ENCODE measurements at regions not wholly inside any gene's neighbourhood (a gene's known extent, or its start where the extent isn't known, plus 50 kb on each side); places are given as distances from the start of the nearest gene placed in this dataset.

DNA sequence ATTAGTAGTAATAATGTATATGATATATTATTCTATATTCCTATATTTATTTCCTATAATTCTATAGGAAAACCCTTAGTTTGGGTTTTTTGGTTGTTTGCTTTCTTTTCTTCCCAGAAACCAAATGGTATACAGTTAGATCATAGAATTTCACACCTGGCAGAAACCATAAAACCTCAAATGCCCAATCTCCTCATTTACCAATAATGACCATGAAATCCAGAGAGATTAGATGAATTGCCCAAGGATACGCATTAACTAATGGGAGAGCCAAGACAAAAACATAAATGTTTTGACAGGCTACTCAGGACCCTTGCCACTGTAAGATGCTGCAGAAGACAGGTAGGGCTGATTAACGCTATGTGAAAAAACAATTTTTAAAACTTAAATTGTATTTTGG lies 158.7 kb upstream of the FST start:
- H3K9me3 Mint-ChIP-seq, result peaks cover 0 to 4% (median 1%) of the 10 kb centered on the region in 7 donors
- Histone ChIP-seq H3K27me3 (ENCODE audit: control insufficient read depth, insufficient read depth, low read length) (no peaks in the 10 kb centered on the region), H3K27ac (ENCODE audit: insufficient read depth, low read length, poor library complexity, severe bottlenecking) (no peak overlapping the region), H3K9me3 (ENCODE audit: control insufficient read depth in 2 of 2, low read length in 2 of 2) (no peaks in the 10 kb centered on the region), H3K4me1 (ENCODE audit: control insufficient read depth, insufficient read depth, low read length, poor library complexity, severe bottlenecking) (no peaks in the 10 kb centered on the region), H3K36me3 (ENCODE audit: control insufficient read depth, insufficient read depth, low read length) (no peaks in the 10 kb centered on the region), H3K4me3 (ENCODE audit: low read depth, low read length) (no peak overlapping the region)
- no peaks in the 10 kb centered on the region for H3K4me1 Mint-ChIP-seq
- H3K36me3 Mint-ChIP-seq, result no peaks in the 10 kb centered on the region
- no peak for ATAC-seq (ENCODE audit: low read depth in 2 of 2)
- no peak overlapping the region for H3K27ac Mint-ChIP-seq
- no peak overlapping the region for H3K4me3 Mint-ChIP-seq
- DNase-seq, result no peak
- H3K27me3 Mint-ChIP-seq, result no peaks in the 10 kb centered on the region

DNA sequence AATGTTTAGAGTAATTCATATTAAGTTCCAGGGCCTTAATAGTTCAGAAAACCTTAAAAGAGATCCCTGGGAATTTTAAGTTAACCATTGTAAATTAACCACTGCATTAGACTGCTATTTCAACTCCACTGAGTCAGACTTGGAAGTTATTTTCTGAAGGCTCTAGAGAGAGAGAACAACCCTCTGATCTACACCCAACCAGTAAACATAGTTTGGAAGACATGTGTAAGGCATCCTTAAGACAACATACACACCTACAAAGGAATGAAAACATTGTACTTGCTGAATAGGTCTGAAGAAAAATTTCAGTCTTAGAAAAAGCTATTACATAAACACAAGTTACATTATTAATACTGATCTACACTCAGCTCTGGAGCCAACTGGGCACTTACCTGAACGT lies 158.2 kb upstream of the FST start:
- Mint-ChIP-seq H3K4me3 (no peak overlapping the region), H3K27ac (no peak overlapping the region), H3K9me3 (peaks cover 0 to 2% (median 0%) of the 10 kb centered on the region in 7 donors), H3K4me1 (no peaks in the 10 kb centered on the region), H3K36me3 (no peaks in the 10 kb centered on the region), H3K27me3 (no peaks in the 10 kb centered on the region)
- no peaks in the 10 kb centered on the region for H3K9me3 ChIP-seq (ENCODE audit: control insufficient read depth in 2 of 2, low read length in 2 of 2)
- no peak for ATAC-seq (ENCODE audit: low read depth in 2 of 2)
- H3K4me3 ChIP-seq (ENCODE audit: low read depth, low read length), result no peak overlapping the region
- no peak overlapping the region for H3K27ac ChIP-seq (ENCODE audit: insufficient read depth, low read length, poor library complexity, severe bottlenecking)
- H3K4me1 ChIP-seq (ENCODE audit: control insufficient read depth, insufficient read depth, low read length, poor library complexity, severe bottlenecking), result no peaks in the 10 kb centered on the region
- no peak for DNase-seq
- no peaks in the 10 kb centered on the region for H3K36me3 ChIP-seq (ENCODE audit: control insufficient read depth, insufficient read depth, low read length)
- no peaks in the 10 kb centered on the region for H3K27me3 ChIP-seq (ENCODE audit: control insufficient read depth, insufficient read depth, low read length)

DNA sequence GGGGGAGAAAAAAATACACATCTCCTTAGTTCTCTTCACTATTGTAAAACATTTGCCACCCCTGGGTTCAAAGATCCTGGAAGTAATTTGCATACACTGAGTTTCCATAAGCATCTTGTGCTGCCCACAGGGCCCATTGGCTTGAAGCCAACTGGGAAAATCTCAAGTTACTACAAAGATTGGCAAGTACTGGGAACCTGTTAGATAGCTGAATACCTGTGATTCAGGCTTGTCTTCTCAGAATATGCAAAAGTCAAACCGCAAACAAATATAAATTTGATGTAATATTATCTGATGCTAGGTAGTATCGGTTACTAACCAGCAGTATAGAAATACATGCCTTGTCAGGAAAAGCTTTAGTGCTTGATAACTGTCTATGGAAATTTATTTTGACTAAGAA lies 156.9 kb upstream of the FST start:
- Mint-ChIP-seq H3K4me1 (no peaks in the 10 kb centered on the region), H3K27ac (no peak overlapping the region), H3K4me3 (no peak overlapping the region), H3K9me3 (peaks cover 0 to 2% (median 0%) of the 10 kb centered on the region in 7 donors), H3K36me3 (no peaks in the 10 kb centered on the region), H3K27me3 (no peaks in the 10 kb centered on the region)
- Histone ChIP-seq H3K27me3 (ENCODE audit: control insufficient read depth, insufficient read depth, low read length) (no peaks in the 10 kb centered on the region), H3K4me3 (ENCODE audit: low read depth, low read length) (no peak overlapping the region), H3K4me1 (ENCODE audit: control insufficient read depth, insufficient read depth, low read length, poor library complexity, severe bottlenecking) (no peaks in the 10 kb centered on the region), H3K9me3 (ENCODE audit: control insufficient read depth in 2 of 2, low read length in 2 of 2) (no peaks in the 10 kb centered on the region), H3K36me3 (ENCODE audit: control insufficient read depth, insufficient read depth, low read length) (no peaks in the 10 kb centered on the region), H3K27ac (ENCODE audit: insufficient read depth, low read length, poor library complexity, severe bottlenecking) (no peak overlapping the region)
- DNase-seq (no peak), ATAC-seq (ENCODE audit: low read depth in 2 of 2) (no peak)

DNA sequence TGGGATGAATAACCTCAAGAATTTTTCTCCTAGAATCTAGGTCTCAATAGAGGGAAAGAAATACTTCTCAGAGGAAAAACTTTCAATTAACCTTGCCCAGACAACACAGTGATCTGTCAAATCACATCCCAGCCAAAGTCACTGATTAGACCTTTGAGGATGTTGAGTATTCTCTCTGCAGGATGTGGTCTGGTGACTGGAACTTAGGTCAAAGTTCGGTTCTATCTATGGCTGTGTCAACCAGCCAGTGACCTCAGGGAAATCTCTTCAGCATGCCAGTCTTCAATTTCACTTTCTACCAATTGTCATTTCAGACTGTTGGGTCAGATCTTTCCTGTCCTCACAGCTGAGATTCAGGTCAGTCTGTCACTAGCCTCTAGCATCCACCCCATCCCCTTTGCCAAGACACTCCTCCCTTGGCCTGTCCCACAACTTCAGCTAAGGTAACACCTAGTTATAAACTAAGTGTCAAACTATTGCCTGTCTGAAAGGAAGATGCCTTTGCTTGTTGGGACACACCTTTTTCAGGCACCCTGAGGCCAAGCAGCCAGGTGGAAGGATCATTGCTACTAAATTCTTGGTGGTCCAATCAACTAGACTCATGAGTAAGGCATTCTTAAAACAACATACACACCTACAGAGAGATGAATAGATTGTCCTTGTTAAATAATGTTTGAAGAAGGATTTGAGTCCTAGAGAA lies 156.3 kb upstream of the FST start:
- no peak overlapping the region for H3K27ac ChIP-seq (ENCODE audit: insufficient read depth, low read length, poor library complexity, severe bottlenecking)
- no peaks in the 10 kb centered on the region for H3K4me1 ChIP-seq (ENCODE audit: control insufficient read depth, insufficient read depth, low read length, poor library complexity, severe bottlenecking)
- Mint-ChIP-seq H3K36me3 (no peaks in the 10 kb centered on the region), H3K4me1 (no peaks in the 10 kb centered on the region), H3K9me3 (peaks cover 0 to 2% (median 0%) of the 10 kb centered on the region in 7 donors), H3K27me3 (no peaks in the 10 kb centered on the region), H3K4me3 (no peak overlapping the region), H3K27ac (no peak overlapping the region)
- H3K9me3 ChIP-seq (ENCODE audit: control insufficient read depth in 2 of 2, low read length in 2 of 2), result no peaks in the 10 kb centered on the region
- H3K27me3 ChIP-seq (ENCODE audit: control insufficient read depth, insufficient read depth, low read length), result no peaks in the 10 kb centered on the region
- no peak for DNase-seq
- no peak for ATAC-seq (ENCODE audit: low read depth in 2 of 2)
- no peak overlapping the region for H3K4me3 ChIP-seq (ENCODE audit: low read depth, low read length)
- H3K36me3 ChIP-seq (ENCODE audit: control insufficient read depth, insufficient read depth, low read length), result no peaks in the 10 kb centered on the region

DNA sequence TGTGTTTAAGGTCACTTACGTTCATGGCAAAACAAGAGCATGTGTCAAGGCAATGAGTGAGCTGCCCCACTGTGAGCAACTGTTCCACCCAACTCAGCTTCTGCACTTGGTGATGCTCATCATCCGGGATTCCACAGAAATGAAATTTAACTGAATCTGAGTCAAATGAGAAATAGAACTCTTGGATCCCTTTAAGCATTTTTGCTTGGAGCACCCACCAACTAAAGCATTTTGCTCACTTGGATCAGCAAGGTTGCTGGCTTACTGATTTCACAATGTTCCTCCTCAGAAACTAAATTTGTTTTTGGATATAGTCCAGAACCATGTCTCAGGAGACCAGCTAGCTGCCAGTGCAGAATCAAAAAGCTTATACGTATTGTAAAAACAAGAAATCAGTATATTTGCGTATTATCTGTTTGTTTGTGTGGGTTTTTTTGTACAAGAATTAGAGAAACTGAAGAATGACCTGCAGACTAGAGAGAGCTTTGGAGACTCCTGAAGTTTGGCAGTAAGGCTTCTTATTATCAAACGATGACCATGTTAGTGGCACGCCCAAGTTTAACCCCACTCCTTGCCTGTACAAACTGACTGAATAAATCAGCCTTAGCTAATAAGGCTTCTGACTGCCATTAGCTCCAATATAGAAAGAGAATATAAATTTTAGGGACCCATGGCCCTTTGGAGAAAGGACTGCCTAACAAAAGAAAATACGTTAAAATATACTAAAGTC lies 153.8 kb upstream of the FST start:
- Histone ChIP-seq H3K4me3 (ENCODE audit: low read depth, low read length) (no peak overlapping the region), H3K27ac (ENCODE audit: insufficient read depth, low read length, poor library complexity, severe bottlenecking) (no peak overlapping the region), H3K4me1 (ENCODE audit: control insufficient read depth, insufficient read depth, low read length, poor library complexity, severe bottlenecking) (no peaks in the 10 kb centered on the region), H3K36me3 (ENCODE audit: control insufficient read depth, insufficient read depth, low read length) (no peaks in the 10 kb centered on the region), H3K9me3 (ENCODE audit: control insufficient read depth in 2 of 2, low read length in 2 of 2) (no peaks in the 10 kb centered on the region), H3K27me3 (ENCODE audit: control insufficient read depth, insufficient read depth, low read length) (no peaks in the 10 kb centered on the region)
- Mint-ChIP-seq H3K4me1 (no peaks in the 10 kb centered on the region), H3K27ac (no peak overlapping the region), H3K27me3 (no peaks in the 10 kb centered on the region), H3K9me3 (peaks cover 0 to 3% (median 0%) of the 10 kb centered on the region in 7 donors), H3K36me3 (no peaks in the 10 kb centered on the region), H3K4me3 (no peak overlapping the region)
- DNase-seq (no peak), ATAC-seq (ENCODE audit: low read depth in 2 of 2) (no peak)

DNA sequence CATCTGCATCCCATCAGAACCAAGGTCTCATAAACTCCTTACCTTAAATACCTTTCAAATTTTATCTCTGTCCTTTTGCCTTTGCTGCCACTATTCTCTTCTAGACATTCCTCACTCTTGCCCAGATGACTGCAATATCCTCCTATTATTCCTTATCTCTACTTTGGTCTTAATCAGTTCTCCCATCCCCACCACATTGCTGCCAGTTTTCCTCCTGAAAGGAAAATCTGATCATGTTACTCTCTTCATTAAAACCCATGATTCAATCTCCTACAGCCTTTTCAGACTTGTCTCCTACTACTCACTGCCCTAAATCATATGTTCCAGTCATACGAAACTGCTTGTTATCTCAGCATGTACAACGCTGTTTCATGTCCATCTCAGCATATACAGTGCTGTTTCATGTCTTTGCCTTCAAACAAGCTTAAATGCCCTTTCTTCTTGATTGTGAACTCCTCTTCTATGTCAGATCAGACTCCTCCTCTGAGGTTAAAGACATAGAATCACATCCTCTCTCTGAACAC lies 152.6 kb upstream of the FST start:
- Mint-ChIP-seq H3K4me3 (no peak overlapping the region), H3K27ac (no peak overlapping the region), H3K9me3 (peaks cover 0 to 3% (median 0%) of the 10 kb centered on the region in 7 donors), H3K36me3 (no peaks in the 10 kb centered on the region), H3K4me1 (no peaks in the 10 kb centered on the region), H3K27me3 (no peaks in the 10 kb centered on the region)
- no peak for ATAC-seq (ENCODE audit: low read depth in 2 of 2)
- Histone ChIP-seq H3K9me3 (ENCODE audit: control insufficient read depth in 2 of 2, low read length in 2 of 2) (no peaks in the 10 kb centered on the region), H3K4me1 (ENCODE audit: control insufficient read depth, insufficient read depth, low read length, poor library complexity, severe bottlenecking) (no peaks in the 10 kb centered on the region), H3K27me3 (ENCODE audit: control insufficient read depth, insufficient read depth, low read length) (no peaks in the 10 kb centered on the region), H3K4me3 (ENCODE audit: low read depth, low read length) (no peak overlapping the region), H3K36me3 (ENCODE audit: control insufficient read depth, insufficient read depth, low read length) (no peaks in the 10 kb centered on the region), H3K27ac (ENCODE audit: insufficient read depth, low read length, poor library complexity, severe bottlenecking) (no peak overlapping the region)
- no peak for DNase-seq

DNA sequence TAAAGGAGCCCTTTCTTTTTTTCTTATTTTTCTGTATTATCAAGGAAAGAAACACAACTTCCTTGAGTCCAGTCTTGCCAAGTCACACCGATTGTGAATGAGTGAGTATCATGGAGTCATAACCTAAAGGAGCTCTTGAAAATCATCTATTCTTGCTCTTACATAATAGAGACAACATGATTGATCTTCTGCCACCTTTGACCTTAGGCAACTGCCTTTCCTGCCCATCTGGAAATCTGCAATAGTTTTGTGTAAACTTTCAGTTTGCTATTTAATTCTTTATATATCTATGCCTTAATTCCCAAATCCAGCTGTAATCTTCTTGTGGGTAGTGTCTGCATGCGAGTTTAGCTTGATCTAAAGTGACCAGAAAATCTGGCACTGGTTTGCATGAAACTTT lies 149.9 kb upstream of the FST start:
- no peak overlapping the region for H3K27ac ChIP-seq (ENCODE audit: insufficient read depth, low read length, poor library complexity, severe bottlenecking)
- H3K27me3 Mint-ChIP-seq, result no peaks in the 10 kb centered on the region
- H3K36me3 ChIP-seq (ENCODE audit: control insufficient read depth, insufficient read depth, low read length), result no peaks in the 10 kb centered on the region
- no peak overlapping the region for H3K27ac Mint-ChIP-seq
- H3K9me3 Mint-ChIP-seq, result peaks cover 0 to 7% (median 0%) of the 10 kb centered on the region in 7 donors
- no peaks in the 10 kb centered on the region for H3K9me3 ChIP-seq (ENCODE audit: control insufficient read depth in 2 of 2, low read length in 2 of 2)
- no peaks in the 10 kb centered on the region for H3K4me1 Mint-ChIP-seq
- ATAC-seq (ENCODE audit: low read depth in 2 of 2), result no peak
- H3K27me3 ChIP-seq (ENCODE audit: control insufficient read depth, insufficient read depth, low read length), result no peaks in the 10 kb centered on the region
- H3K4me3 ChIP-seq (ENCODE audit: low read depth, low read length), result no peak overlapping the region
- no peaks in the 10 kb centered on the region for H3K36me3 Mint-ChIP-seq
- no peaks in the 10 kb centered on the region for H3K4me1 ChIP-seq (ENCODE audit: control insufficient read depth, insufficient read depth, low read length, poor library complexity, severe bottlenecking)
- no peak for DNase-seq
- no peak overlapping the region for H3K4me3 Mint-ChIP-seq

DNA sequence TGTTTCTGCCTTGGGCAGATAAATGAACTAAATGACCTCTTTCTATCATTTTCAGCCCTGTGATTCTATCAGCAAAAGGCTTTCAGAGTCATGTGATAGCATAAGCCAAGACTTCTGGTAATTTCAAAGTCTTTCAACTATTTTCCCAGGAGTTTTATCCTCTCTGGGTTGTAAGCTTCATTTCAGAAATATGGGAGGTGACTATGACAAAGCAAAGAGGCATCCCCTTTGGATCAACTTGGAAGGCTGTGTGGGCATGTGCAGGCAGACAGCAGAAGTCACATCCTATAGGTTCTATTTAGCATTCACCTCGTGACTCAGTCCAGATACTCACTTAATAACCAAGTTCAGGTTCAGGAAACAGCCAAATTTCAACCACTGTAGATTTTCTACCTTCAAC lies 149.0 kb upstream of the FST start:
- Histone ChIP-seq H3K27me3 (ENCODE audit: control insufficient read depth, insufficient read depth, low read length) (no peaks in the 10 kb centered on the region), H3K4me3 (ENCODE audit: low read depth, low read length) (no peak overlapping the region), H3K9me3 (ENCODE audit: control insufficient read depth in 2 of 2, low read length in 2 of 2) (no peaks in the 10 kb centered on the region), H3K27ac (ENCODE audit: insufficient read depth, low read length, poor library complexity, severe bottlenecking) (no peak overlapping the region), H3K4me1 (ENCODE audit: control insufficient read depth, insufficient read depth, low read length, poor library complexity, severe bottlenecking) (no peaks in the 10 kb centered on the region), H3K36me3 (ENCODE audit: control insufficient read depth, insufficient read depth, low read length) (no peaks in the 10 kb centered on the region)
- H3K36me3 Mint-ChIP-seq, result no peaks in the 10 kb centered on the region
- peaks cover 0 to 7% (median 0%) of the 10 kb centered on the region in 7 donors for H3K9me3 Mint-ChIP-seq
- no peaks in the 10 kb centered on the region for H3K4me1 Mint-ChIP-seq
- ATAC-seq (ENCODE audit: low read depth in 2 of 2), result no peak
- H3K27me3 Mint-ChIP-seq, result no peaks in the 10 kb centered on the region
- H3K27ac Mint-ChIP-seq, result no peak overlapping the region
- no peak for DNase-seq
- H3K4me3 Mint-ChIP-seq, result peak overlapping the region in 1 of 4 donors; percentile 48

Measured in CD4-positive, CD25-positive, alpha-beta regulatory T cell (primary cell).